ENCODE measurements at regions not wholly inside any gene's neighbourhood (a gene's known extent, or its start where the extent isn't known, plus 50 kb on each side); places are given as distances from the start of the nearest gene placed in this dataset.

- TF ChIP-seq STAT1 (IDR thresholded peaks at IDR 0.05; ENCODE audit: unreplicated experiment) = no peak
- no peak for TF ChIP-seq EZH2 (IDR thresholded peaks at IDR 0.05; ENCODE audit: low read depth, unreplicated experiment)
- no peak for TF ChIP-seq CREB1 (CRISPR knock-in tag; IDR thresholded peaks at IDR 0.05; ENCODE audit: low read depth)
- TF ChIP-seq CTCF (conservative IDR thresholded peaks at IDR 0.05; ENCODE audit: low read depth in 2 of 2) = no peak
- TF ChIP-seq NANOG (IDR thresholded peaks at IDR 0.05; ENCODE audit: borderline replicate concordance) = no peak
Observed at GRCh38 chr3:117596503-117596902, 886.9 kb downstream of the TUSC7 start (continued).

GRCh38 chr3:117597865-117598264 is 888.3 kb downstream of the TUSC7 start:
- no peak for DNase-seq (ENCODE audit: low spot score)
- H3K36me3 Mint-ChIP-seq (ENCODE audit: low read depth) = no peaks in the 10 kb centered on the region
- H3K27me3 Mint-ChIP-seq (ENCODE audit: insufficient read depth, low read depth, poor library complexity) = no peaks in the 10 kb centered on the region
- no peak overlapping the region for H3K4me3 ChIP-seq
- H3K4me1 ChIP-seq (ENCODE audit: insufficient read depth) = peaks cover 10% of the 10 kb centered on the region
- no peaks in the 10 kb centered on the region; the same call in 1 of the 2 replicates for H3K9me2 ChIP-seq (ENCODE audit: insufficient read depth)
- H4K20me1 ChIP-seq (replicated peaks; ENCODE audit: insufficient read depth) = no peaks in the 10 kb centered on the region
- H3K4me3 Mint-ChIP-seq = no peak overlapping the region
- H3K36me3 ChIP-seq (ENCODE audit: insufficient read depth) = no peaks in the 10 kb centered on the region
- no peak overlapping the region for H3K27ac Mint-ChIP-seq
- no peaks in the 10 kb centered on the region for H3K79me2 ChIP-seq (replicated peaks; ENCODE audit: insufficient read depth)
- no peaks in the 10 kb centered on the region for H3F3A ChIP-seq (replicated peaks; ENCODE audit: low read depth)
- H3K4me2 ChIP-seq = no peak overlapping the region
- H3K27me3 ChIP-seq (ENCODE audit: insufficient read depth) = no peaks in the 10 kb centered on the region
- no peak overlapping the region for H2AFZ ChIP-seq
- no peak for ATAC-seq
- H3K4me1 Mint-ChIP-seq = peaks cover 19% of the 10 kb centered on the region
- H3K27ac ChIP-seq (ENCODE audit: low read depth) = no peak overlapping the region
- no peaks in the 10 kb centered on the region for H3K9me3 Mint-ChIP-seq
- no peak for TF ChIP-seq EZH2 (IDR thresholded peaks at IDR 0.05; ENCODE audit: low read depth, unreplicated experiment)
- no peak for TF ChIP-seq JUNB (IDR thresholded peaks at IDR 0.05; ENCODE audit: unreplicated experiment)
- TF ChIP-seq NANOG (IDR thresholded peaks at IDR 0.05; ENCODE audit: borderline replicate concordance) = no peak
- TF ChIP-seq ZNF331 (CRISPR knock-in tag; IDR thresholded peaks at IDR 0.05; ENCODE audit: low read depth) = no peak
- TF ChIP-seq EZH2phosphoT487 (IDR thresholded peaks at IDR 0.05; ENCODE audit: unreplicated experiment) = no peak
- no peak for TF ChIP-seq REST (IDR thresholded peaks at IDR 0.05; ENCODE audit: unreplicated experiment)
- no peak for TF ChIP-seq CREB1 (CRISPR knock-in tag; IDR thresholded peaks at IDR 0.05; ENCODE audit: low read depth)
- no peak for TF ChIP-seq ZNF462 (CRISPR knock-in tag; IDR thresholded peaks at IDR 0.05)
- TF ChIP-seq ZNF114 (CRISPR knock-in tag; IDR thresholded peaks at IDR 0.05) = no peak
- no peak for TF ChIP-seq CTCF (conservative IDR thresholded peaks at IDR 0.05; ENCODE audit: low read depth in 2 of 2)

Data from GM23338 (cell line).